ENCODE measurements at regions not wholly inside any gene's neighbourhood (a gene's known extent, or its start where the extent isn't known, plus 50 kb on each side); places are given as distances from the start of the nearest gene placed in this dataset.

GRCh38 chrX:26747877-26748276 is 531.9 kb downstream of the MAGEB5 start:
- intact Hi-C loops (cut with DNase I), result no loop called here
- DNase-seq (no peak), ATAC-seq (no peak)
- H3K36me3 ChIP-seq, result no peaks in the 10 kb centered on the region
- no peaks in the 10 kb centered on the region for H3K27me3 ChIP-seq
- no peaks in the 10 kb centered on the region for H3K4me1 ChIP-seq
- H3K27ac ChIP-seq, result no peak overlapping the region
- no peak for TF ChIP-seq POLR2A (IDR thresholded peaks at IDR 0.05)
- TF ChIP-seq, protein P1, sequence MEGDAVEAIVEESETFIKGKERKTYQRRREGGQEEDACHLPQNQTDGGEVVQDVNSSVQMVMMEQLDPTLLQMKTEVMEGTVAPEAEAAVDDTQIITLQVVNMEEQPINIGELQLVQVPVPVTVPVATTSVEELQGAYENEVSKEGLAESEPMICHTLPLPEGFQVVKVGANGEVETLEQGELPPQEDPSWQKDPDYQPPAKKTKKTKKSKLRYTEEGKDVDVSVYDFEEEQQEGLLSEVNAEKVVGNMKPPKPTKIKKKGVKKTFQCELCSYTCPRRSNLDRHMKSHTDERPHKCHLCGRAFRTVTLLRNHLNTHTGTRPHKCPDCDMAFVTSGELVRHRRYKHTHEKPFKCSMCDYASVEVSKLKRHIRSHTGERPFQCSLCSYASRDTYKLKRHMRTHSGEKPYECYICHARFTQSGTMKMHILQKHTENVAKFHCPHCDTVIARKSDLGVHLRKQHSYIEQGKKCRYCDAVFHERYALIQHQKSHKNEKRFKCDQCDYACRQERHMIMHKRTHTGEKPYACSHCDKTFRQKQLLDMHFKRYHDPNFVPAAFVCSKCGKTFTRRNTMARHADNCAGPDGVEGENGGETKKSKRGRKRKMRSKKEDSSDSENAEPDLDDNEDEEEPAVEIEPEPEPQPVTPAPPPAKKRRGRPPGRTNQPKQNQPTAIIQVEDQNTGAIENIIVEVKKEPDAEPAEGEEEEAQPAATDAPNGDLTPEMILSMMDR (IDR thresholded peaks at IDR 0.05), result no peak
- H3K4me3 ChIP-seq, result no peak overlapping the region
- no peaks in the 10 kb centered on the region for H3K9me3 ChIP-seq
- 47% methylated on average over 4 of the region's 12 CpGs for WGBS (ENCODE audit: insufficient coverage, low coverage, low lambda C conversion rate, missing lambda C conversion rate)

GRCh38 chrX:26722666-26723428 is 506.9 kb downstream of the MAGEB5 start:
- WGBS (ENCODE audit: insufficient coverage, low coverage, low lambda C conversion rate, missing lambda C conversion rate), result 49% methylated on average over 2 of the region's 9 CpGs
- no peak for ATAC-seq
- H3K4me3 ChIP-seq, result no peak overlapping the region
- no peaks in the 10 kb centered on the region for H3K36me3 ChIP-seq
- no peaks in the 10 kb centered on the region for H3K27me3 ChIP-seq
- no peaks in the 10 kb centered on the region for H3K9me3 ChIP-seq
- H3K27ac ChIP-seq, result no peak overlapping the region
- H3K4me1 ChIP-seq, result no peaks in the 10 kb centered on the region
- TF ChIP-seq, protein P1 (IDR thresholded peaks at IDR 0.05), result no peak
- no peak for TF ChIP-seq POLR2A (IDR thresholded peaks at IDR 0.05)
- intact Hi-C loops (cut with DNase I), result no loop called here
- DNase-seq, result no peak

DNA sequence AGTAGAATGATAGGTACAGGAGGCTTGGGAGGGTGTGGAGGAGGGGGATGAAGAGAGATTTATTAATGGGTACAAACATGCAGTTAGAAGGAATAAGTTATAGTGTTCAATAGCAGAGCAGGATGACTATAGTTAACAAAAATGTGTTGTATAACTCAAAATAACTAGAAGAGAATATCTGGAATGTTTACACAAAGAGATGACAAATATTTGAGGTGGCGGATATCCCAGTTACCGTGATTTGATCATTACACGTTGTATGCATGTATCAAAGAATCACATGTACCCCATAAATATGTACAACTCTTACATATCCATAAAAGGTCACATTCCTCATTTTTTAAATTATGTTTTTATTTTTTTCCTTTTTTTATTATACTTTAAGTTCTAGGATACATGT is 456.6 kb downstream of the MAGEB5 start:
- no peak overlapping the region for H3K27ac ChIP-seq
- intact Hi-C loops (cut with DNase I), result no loop called here
- 30% methylated on average over 3 of the region's 3 CpGs for WGBS (ENCODE audit: insufficient coverage, low coverage, low lambda C conversion rate, missing lambda C conversion rate)
- TF ChIP-seq, protein P1 (IDR thresholded peaks at IDR 0.05), result no peak
- no peak for TF ChIP-seq POLR2A (IDR thresholded peaks at IDR 0.05)
- no peak overlapping the region for H3K4me3 ChIP-seq
- H3K4me1 ChIP-seq, result no peaks in the 10 kb centered on the region
- no peaks in the 10 kb centered on the region for H3K36me3 ChIP-seq
- H3K9me3 ChIP-seq, result no peaks in the 10 kb centered on the region
- DNase-seq, result no peak
- no peak for ATAC-seq
- no peaks in the 10 kb centered on the region for H3K27me3 ChIP-seq

GRCh38 chrX:26670521-26670920 is 454.6 kb downstream of the MAGEB5 start:
- ATAC-seq (no peak), DNase-seq (no peak)
- Histone ChIP-seq H3K4me1 (no peaks in the 10 kb centered on the region), H3K9me3 (no peaks in the 10 kb centered on the region), H3K36me3 (no peaks in the 10 kb centered on the region), H3K27ac (no peak overlapping the region), H3K4me3 (no peak overlapping the region), H3K27me3 (peaks cover 0 to 2% of the 10 kb centered on the region in 2 donors)
- no peak for TF ChIP-seq POLR2A (IDR thresholded peaks at IDR 0.05)
- TF ChIP-seq, protein P1 (IDR thresholded peaks at IDR 0.05), result no peak
- WGBS (ENCODE audit: insufficient coverage, low coverage, low lambda C conversion rate, missing lambda C conversion rate), result 17% methylated on average over 1 of the region's 1 CpG
- intact Hi-C loops (cut with DNase I), result no loop called here
